ENCODE measurements at regions not wholly inside any gene's neighbourhood (a gene's known extent, or its start where the extent isn't known, plus 50 kb on each side); places are given as distances from the start of the nearest gene placed in this dataset.
A peak's percentile ranks its signal among the peaks of the same experiment; 100 is the strongest.

DNA sequence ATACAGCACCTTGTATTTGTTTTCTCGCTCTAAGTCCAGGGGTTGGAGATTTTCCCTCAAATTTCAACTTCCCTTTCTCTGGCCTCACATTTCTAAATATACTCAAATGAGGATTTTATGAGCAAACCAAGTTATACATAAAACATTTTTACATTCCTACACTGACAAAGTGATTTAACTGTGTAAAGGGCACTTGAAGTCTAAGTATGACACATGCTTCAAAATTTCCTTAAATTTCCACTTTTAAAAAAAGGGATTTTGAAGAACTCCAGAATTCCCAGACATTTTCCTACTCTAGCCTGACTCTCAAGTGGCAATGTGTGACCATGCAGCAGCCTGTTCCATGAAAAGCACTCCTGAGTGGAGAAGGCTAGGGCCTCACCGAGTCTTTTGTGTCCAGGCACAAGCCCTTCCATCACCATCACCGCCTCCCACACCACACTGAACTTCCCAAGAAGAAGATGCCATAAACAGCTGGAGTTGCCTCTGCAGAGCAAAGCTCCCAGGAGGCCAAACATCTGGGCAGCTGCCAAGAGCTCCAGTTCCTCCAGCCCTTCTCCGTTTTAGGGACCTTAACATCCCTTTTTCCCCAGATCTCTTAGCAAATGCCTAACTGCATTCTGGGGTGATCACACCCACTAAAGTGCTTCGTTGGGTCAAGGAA, 68.9 kb downstream of the NCR2 start:
- DNase-seq: no peak

DNA sequence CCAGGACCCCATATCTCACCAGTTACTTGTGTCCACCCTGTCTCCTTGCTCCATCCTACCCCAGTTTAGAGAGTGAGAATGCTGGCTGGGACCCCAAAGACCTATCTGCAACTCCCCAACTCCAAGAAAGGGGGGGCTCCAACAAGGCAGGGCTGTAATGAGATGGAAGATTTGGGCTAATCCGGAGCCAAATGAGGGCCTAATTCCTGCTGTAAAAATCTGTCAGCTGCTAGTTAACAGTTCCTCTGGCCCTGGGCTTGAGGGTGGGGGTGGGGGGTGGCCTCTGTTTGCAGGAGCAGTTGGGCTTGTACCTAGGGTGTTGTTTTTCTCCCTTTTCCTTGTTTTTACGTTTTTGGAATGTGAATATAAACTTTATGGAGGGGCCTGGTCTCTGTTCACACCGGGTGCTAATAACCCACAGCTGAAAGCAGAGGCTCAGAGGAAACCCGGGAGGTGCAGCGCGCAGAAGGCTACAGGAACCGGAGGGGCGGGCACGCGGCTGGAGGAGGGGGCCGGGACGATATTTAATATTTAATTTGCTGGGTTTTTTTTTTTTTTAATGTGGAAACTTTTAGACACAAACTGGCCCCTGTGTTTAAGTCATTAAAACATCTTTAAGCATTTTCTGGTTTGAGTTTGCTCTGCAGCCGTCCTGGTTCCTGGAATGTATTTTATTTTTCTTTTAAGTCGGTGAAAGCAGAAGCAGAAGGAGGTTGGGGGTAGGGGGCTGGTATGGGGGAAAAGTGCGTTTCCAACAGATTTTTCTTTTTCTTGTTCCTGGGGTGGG, 70.7 kb downstream of the NCR2 start:
- no peak for DNase-seq

DNA sequence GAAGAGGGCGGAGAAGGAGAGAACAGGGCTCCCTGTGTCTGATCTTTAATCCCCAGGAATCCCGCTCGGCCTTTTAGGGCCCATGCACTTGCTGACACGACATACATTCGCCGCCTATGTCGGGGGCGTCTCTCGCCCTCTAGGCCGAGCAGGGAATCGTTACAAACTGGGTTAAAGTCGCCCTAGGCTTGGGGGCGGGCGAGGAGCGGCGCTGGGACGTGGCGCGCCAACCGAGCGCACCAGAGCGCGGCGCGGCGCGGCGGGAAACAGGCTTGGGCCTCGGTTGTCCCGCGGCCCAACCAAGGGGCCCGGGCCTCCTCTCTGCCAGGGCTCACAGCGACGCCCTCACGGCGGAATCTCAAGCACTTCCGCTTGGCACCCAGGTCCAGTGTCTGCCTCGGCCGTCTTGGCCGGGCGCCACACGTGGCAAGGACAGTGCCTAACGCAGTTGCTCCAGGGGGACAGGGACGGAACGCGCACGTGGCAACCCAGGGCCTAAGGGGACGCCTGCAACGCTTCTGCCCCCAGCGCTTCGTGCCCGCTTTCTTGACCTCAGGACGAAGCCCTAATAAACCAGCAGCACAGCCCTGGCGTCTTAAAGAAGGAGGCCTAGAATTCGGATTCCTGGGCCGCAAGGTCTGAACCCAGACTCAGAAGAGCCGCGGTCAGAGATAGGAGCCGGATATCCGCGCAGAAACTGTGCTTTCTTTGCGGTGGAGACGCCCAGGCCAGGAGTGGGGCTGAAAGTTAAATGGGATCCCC, 71.5 kb downstream of the NCR2 start:
- no peak for DNase-seq

DNA sequence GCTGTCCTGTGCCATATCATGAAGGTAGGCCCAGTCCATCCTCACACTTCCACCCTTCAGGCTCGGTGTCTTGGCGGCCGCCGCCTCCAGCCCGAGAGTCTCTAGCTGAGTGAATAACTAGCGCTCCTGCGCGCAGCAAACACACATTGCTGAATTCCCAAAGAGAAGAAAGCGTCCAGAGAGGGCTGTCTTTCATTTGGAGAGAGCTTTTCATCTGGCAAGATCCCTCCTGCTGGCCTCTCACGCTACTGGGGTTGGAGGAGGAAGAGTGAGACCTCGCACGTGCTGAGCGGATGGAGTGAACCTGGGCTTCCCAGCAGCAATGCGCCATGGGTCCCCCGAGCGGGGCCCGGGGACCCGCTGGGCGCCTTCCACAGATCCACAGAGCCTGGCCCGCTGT, 73.2 kb downstream of the NCR2 start:
- DNase-seq: no peak

DNA sequence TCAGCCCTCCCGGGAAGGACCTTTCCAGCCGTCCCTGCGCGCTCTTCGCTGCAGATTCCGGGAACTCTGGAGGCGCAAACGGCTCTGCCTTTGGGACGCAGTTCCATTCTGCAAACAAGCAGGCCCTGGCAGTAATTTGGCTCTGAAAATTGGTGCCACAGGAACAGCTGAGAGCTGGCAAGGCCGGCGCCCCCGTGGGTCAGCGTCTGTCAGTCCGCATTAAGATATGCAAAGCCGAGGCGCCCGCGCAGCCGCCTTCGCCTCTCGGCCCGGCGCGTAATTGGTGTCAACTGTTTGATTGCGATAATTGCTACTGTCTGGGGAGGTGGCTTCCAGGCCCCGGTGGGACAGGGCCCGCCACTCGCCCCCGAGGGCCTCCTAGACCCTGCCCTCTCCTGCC, 73.6 kb downstream of the NCR2 start:
- DNase-seq: no peak

DNA sequence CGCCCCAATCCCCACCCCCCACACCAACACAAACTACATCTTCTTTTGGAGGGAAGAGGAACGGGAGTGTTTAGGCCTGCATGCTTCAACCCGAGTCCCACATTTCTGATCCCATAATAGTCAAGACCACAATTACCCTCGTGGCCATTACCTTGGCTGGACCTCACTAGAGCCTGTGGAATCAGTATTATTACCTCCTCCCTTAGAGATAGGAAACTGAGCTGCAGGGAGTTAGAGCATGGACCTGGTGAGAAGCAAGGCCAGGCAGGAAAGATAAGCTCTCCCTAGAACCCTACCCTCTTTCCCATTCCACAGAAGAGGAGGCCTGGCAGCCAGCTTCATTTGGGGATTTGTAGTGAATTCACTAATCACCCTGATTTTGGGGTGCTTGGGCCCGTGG, 74.1 kb downstream of the NCR2 start:
- DNase-seq: no peak

DNA sequence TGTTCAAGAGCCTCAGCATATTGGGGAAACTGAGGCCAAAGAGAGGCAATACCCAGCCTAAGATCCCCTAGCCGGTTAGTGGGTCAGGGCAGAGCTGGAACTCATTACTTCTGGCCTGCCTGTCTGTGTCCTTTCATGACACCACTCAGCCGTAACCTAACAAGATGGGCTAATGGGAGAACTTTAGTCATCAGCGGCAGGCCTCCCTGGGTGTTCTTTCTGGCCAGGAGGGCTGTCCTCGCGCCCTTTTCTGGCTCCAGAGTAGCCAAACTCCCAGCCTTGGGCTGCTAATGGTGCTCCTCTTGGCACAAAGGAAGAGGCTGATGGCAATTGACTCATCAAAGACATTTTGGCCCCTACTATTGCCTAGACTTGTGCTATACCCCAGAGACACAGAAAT, 76.6 kb downstream of the NCR2 start:
- DNase-seq: no peak

DNA sequence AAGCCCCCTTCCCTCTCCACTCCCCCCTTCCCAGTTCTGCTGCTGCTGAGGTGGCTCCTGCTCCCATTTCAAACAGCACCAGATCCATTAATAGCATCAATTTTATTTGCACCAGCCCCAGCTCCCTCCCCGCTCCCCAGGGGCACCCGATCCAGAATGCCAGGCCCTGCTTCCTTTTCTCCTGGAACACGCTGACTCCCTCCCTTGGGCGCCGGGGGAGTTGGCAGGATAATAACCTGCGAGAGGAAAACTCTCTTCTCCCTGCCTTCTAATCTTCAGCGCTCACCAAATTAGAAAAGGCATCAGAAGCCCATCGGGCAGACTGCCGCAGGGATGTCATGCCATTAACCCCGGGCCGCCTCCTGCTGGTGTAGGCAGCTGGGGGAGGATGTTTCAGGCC, 77.8 kb downstream of the NCR2 start:
- no peak for DNase-seq

DNA sequence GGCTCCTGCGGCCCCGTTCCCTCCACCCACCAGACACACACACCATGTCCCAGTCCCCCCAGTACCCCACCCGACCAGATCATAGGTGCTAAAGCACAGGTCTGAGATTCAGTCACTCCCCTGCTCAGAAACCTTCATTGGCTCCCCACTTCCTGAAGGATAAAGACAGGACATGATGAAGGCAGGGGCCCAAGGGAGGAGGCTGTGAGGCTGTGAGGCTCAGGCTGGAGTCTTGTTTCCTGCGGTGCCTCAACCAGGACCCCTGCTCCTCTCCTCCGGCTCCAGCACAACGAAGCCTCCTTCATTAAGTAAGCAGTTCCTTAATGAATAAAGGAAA, 81.1 kb downstream of the NCR2 start:
- DNase-seq: no peak

DNA sequence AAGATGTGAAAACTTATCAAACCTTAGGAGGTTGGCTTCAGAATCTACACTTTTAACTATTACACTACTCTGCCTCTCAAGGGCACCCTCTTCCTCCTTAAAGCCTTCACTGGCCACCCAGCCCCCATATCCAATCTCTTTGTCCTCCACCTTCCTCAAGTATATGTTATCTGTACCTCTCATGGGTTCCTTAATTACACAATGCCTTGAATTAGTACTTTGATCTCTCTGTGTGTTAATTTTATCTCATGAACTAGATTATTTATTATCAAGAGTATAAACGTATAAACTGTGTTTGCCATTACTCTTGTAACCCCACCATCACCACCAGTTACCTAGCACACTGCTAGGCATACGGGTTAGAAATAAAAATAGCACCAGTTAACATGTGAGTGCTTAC, 83.3 kb downstream of the NCR2 start:
- DNase-seq: no peak

DNA sequence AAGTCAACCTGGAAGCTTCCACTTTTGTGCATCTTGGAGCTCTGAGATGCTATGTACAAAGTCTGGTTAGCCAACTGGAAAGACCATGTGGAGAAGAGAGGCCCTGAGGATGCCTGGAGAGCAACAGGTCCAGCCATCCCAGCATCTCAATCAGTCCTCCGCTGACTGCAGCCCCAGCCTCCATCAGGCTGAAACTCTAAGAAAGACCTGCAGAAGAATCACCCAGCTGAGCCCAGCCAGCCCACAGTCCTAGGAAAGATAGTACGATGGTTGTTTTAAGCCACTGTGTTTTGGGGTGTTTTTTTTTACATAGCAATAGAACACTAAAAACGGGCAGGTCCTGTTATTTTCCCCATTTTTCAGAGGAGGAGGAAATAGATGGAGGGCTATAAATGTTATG, 84.0 kb downstream of the NCR2 start:
- no peak for DNase-seq

DNA sequence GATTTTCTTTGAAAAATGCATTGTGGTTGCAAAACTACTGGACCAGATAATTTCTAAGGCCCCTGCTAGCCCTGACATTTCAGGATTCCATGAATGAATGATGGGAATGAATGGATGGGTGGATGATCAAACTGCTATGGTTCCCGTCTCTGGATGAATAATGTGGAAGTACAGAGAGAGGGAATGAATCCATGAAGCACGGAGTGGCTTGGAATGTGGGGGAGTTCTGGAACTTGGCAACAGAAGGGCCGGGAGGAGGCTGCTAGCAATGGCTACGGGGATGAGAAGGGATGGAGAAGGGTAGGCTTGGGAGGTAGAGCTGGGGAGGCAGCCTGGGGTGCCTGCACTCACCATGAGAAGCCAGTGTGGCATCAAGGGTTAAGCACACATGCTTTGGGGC, 84.8 kb downstream of the NCR2 start:
- no peak for DNase-seq

DNA sequence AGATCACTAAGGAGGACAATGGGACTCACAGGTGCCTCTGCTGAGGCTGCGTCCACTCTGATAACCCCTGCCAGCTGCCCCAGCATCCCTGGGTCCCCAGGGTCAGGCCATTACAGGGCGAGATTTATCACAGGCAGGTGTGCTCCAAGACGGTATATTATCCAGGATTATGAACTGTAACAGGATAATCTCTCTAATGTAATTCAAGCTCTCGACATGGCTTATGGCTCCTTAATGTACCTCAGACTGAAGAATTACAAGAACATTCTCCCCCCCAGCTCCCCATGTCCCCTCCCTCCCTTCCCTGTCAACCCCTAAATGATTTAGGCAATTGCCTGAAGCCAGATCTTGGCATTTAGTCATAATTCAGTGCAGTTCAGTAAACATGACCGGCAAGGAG, 86.8 kb downstream of the NCR2 start:
- DNase-seq: no peak

DNA sequence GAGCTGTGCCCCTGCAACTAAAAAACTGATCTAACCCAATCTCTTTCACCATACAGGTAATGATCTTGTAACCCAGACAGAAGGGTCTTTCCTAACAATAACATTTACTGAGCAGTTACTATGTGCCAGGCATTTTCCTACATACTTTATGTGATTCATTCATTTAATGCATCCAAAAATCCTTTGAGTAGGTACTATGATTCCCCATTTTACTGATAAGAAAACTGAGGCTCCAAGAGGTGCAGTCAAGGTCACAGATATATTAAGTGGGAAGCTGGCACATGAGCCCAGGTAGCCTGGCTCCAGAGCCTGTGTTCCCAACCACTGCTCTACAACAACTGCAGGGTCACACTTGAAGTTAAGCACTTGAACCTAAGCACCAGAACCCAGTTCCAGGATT, 87.6 kb downstream of the NCR2 start:
- no peak for DNase-seq

DNA sequence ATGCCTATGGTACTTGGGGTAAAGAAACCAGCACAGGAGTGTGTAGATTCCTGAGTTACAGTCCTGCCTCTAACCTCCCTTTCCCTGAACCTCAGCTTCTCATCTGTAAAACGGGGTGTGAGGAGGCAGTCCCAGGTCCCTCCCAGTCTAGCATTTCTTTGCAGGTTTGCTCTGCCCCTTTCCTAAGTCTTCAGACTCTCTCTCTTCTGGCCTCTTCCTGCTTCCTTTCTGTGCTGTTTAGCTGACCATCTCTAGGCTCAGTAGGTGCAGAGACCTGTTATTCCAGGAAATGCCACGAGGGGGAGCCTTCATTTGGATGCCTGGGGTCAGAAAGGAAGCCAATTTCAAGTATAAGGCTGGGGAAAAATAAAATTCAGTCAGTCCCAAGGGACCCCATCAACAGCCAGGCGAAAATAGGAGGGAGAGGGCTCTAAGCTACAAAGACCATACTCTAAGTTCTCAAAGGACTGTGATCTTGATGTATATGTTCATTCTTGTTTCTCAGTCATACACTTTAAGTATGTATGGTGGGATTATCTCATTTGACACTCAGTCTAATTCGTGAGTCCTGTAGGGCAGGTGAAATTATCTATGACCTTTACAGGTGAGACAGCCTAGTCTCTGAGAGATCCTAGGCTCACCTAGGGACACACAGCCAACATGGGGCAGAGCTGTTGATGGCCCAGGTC, 89.1 kb downstream of the NCR2 start:
- DNase-seq: peak; percentile 41 to 80 (median 58)

DNA sequence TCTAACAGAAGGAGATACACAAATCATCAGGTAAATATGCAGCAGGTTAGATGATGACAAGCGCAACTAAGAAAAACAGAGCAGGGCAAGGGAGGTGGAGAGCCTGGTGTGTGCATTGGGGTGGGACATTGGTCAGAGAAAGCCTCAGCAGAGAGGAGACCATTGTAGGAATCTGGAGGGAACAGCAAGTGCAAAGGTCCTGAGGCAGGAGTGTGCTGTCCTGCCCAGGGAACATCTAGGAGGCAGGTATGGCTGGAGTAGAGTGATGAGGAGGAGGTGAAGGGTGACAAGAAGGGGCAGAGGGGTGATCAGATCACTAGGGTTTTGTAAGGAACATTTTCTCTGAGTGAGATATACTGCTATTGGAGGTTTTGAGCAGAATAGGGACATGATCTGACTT, 90.1 kb downstream of the NCR2 start:
- DNase-seq: no peak

DNA sequence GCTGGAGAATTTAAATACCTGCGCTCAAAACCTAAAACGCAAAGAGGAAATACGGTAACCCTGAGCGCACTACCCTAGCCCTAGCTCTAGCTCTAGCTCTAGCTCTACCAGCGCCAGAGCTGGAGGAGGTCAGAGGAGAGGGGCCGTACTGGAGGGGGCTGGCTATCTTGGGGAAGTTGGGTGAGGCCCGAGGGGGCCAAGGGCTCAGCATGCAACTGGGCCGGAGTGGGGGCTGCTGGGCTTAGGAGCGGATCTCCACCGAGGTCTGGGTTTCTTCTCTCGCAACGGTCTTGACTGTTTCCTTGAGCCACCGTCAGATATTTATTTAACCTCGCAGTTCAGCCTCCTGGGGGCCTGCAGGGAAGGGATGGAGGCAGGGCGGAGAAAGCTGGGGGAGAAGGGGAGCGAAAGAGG, 91.0 kb downstream of the NCR2 start:
- DNase-seq: no peak

DNA sequence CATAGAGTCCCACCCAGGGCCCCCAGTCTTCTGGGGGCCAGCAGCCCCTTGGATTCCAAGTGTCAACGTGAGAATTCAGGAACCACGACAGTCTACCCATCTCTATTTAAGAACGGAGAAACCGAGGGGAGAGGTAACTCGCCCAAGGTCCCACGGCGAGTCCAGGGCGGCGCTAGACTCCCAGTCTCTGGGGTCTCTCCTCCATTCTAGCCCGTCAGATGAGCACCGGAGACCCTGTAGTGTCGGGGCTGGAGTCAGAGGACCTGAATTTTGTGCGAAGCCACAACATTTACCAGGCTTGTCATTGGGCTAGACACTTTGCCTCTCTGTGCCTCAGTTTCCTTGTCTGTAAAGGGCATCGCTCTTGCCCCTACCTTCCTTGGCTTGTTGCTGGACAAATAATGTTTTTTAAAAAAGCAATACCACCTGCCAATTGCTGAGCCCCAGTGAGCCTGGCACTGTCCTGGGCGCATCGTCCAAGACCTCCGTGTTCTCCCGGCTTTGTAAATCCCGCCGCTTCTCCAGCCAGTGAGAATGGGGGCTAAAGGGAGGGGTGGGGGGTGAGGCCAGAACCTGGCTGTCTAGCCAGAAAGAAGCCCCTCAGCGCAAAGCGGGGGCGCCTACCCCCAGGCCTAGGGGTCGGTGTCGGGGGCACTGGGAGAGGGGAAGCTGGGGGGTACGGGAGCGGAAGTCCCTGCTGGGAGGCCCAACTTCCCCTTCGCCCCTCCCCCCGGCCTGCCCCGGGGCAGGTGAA, 91.7 kb downstream of the NCR2 start:
- no peak for DNase-seq

DNA sequence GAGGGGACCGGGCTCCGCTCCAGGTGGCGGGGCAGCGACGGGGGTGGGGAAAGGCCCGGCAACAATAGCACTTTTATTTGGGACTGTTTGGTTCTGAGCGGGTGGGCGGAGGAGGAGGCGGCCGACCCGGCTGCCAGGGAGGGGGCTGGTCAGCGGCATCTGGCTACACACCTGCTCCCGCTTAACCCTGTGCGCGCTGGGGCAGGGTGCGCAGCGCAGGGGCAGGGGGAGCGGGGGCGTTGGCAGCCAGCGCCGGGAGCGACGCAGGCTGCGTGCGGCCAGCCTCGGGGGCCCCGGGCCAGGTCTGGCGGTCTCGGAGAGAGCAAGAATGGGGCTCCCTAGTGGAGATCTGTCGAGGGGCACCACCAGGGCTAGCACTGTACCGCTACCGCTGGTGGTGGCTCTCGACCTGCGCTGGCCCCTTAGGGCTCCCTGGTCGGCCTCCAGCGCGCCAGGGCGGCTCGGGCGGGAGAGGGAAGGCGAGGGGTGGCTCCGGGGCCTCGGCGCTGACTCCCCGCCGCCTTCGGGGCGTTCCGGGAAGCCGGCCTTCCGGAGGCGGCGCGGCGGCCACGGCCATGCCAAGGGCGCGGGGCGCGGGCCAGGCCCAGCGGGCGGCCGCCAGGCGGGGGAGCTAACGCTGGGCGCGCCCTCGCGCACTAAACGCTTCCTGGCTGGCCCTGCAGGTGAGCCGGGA, 92.4 kb downstream of the NCR2 start:
- no peak for DNase-seq

DNA sequence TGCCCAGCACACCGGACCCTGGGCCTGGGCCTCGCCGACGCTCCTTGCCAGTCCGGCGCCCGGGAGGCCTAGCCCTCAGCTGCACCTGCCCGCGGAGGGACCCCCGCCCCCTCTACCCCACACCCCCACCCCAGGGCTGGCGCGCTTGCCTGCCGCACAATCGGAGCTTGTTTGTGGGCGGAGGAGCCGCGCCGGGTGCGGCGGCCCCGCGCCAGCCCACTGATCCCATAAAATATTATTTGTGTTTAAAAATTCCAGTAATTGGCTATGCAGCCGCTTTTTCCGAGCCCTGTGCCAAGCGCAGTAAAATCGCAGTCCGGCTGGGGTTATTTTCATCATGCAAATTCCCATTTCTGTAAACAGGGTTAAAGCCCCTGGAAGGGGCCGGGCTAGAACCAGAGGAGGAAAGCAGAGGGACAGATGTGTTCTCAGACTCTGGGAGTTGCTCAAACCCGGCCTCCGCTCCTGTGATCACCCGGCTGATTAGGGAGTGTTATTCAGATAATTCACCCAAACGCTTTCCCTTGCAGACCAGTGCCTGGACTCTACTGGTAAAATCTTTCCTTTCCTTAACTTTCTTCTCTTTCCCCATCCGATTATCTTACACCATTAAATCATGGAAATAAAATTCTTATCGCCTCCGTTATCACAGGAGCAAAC, 93.1 kb downstream of the NCR2 start:
- DNase-seq: no peak

DNA sequence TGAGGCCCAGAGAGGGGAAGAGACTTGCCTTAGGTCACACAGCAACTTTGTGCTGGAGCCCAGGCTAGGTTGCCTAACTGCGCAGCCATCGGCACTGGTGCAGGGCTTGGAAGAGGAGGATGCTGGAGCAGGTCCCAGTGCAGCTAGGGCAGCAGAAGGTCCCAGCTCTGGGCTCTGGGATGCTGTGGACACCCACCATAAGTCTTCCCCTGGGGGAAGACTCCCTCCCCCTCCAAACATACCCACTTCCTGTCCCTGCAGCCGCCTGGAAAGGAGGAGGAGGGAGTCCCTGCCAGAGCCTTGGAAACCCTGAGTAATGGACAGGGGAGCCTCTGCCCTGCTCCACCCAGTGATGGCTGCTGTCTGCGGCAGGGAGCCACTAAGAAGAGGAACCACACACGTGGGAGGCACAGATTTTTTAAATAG, 93.6 kb downstream of the NCR2 start:
- DNase-seq: no peak

All from activated CD4-positive, CD25-positive, alpha-beta regulatory T cell (primary cell).